DOHH2 (cell line): ENCODE measurements at regions not wholly inside any gene's neighbourhood (a gene's known extent, or its start where the extent isn't known, plus 50 kb on each side); places are given as distances from the start of the nearest gene placed in this dataset.

ENCODE experiments used
- H3F3A ChIP-seq: fragments of 200-600 bp; sonication (generic), shearing (Covaris generic); 2 replicates; pipeline ENCODE4 v1.6.0; 2016; ENCODE audit warnings: antibody characterized with exemption, mild to moderate bottlenecking; ENCODE audit not compliant: control insufficient read depth, insufficient read depth
- H3K27ac ChIP-seq: fragments of 200-600 bp; sonication (generic); 2 replicates; pipeline ENCODE4 v1.5.1; 2014; ENCODE audit warnings: low read depth, mild to moderate bottlenecking, low read length, moderate library complexity
- H3K27me3 ChIP-seq: fragments of 200-600 bp; sonication (generic); 2 replicates; pipeline ENCODE4 v1.6.1; 2014; ENCODE audit warnings: mild to moderate bottlenecking, low read length, mixed read lengths; ENCODE audit not compliant: control insufficient read depth
- H3K36me3 ChIP-seq: fragments of 200-600 bp; sonication (generic); 2 replicates; pipeline ENCODE4 v1.6.1; 2014; ENCODE audit warnings: mild to moderate bottlenecking, low read length, moderate library complexity, mixed read lengths; ENCODE audit not compliant: control insufficient read depth
- H3K4me1 ChIP-seq: fragments of 200-600 bp; sonication (generic); 2 replicates; pipeline ENCODE4 v1.6.1; 2014; ENCODE audit warnings: mild to moderate bottlenecking, low read length, mixed read lengths; ENCODE audit not compliant: control insufficient read depth
- H3K4me2 ChIP-seq: fragments of 200-600 bp; sonication (generic); 2 replicates; pipeline ENCODE4 v1.6.0; 2014; ENCODE audit warnings: mild to moderate bottlenecking, low read length, moderate library complexity
- H3K4me3 ChIP-seq: fragments of 200-600 bp; sonication (generic); 2 replicates; pipeline ENCODE4 v1.5.1; 2014; ENCODE audit warnings: mild to moderate bottlenecking, low read length, mixed read lengths
- H3K79me2 ChIP-seq: fragments of 200-600 bp; sonication (generic); 2 replicates; pipeline ENCODE4 v1.6.1; 2014; ENCODE audit warnings: mild to moderate bottlenecking, low read length, mixed read lengths; ENCODE audit not compliant: control insufficient read depth
- H3K9me2 ChIP-seq: fragments of 200-600 bp; sonication (generic); replicated peaks from 2 replicates; pipeline ENCODE4 v1.6.1; 2014; ENCODE audit warnings: mild to moderate bottlenecking, low read length, mixed read lengths; ENCODE audit not compliant: control insufficient read depth
- H3K9me3 ChIP-seq: fragments of 200-600 bp; sonication (generic); 2 replicates; pipeline ENCODE4 v1.6.1; 2014; ENCODE audit warnings: antibody characterized with exemption, low read length, mixed read lengths; ENCODE audit not compliant: control insufficient read depth, insufficient read depth
- H4K20me1 ChIP-seq: fragments of 200-600 bp; sonication (generic); 2 replicates; pipeline ENCODE4 v1.6.0; 2014; ENCODE audit warnings: low read depth, mild to moderate bottlenecking, antibody characterized with exemption, low read length, moderate library complexity; ENCODE audit not compliant: control insufficient read depth, insufficient read depth
- EZH2phosphoT487 ChIP-seq: fragments of 200-600 bp; sonication (generic); IDR thresholded peaks from 2 replicates; pipeline ENCODE4 v1.6.1; 2017; ENCODE audit warnings: borderline replicate concordance, mild to moderate bottlenecking, antibody characterized with exemption, low read length, moderate library complexity, mixed read lengths
- TF ChIP-seq, protein P1 (sequence below): fragments of 200-600 bp; sonication (generic); IDR thresholded peaks from one replicate; pipeline ENCODE4 v1.5.1; 2014; ENCODE audit warnings: antibody characterized with exemption, mild to moderate bottlenecking, low read depth, low read length; ENCODE audit not compliant: poor library complexity, severe bottlenecking

GRCh38 chr2:106280722-106281446 is 86.8 kb upstream of the UXS1 start:
- Histone ChIP-seq H3K4me3 (no peak overlapping the region), H3K79me2 (no peaks in the 10 kb centered on the region), H3K9me3 (no peaks in the 10 kb centered on the region), H3K27ac (no peak overlapping the region), H3K36me3 (no peaks in the 10 kb centered on the region), H3K4me1 (no peaks in the 10 kb centered on the region), H3K4me2 (no peak overlapping the region), H3F3A (no peaks in the 10 kb centered on the region), H3K9me2 (no peaks in the 10 kb centered on the region), H4K20me1 (no peaks in the 10 kb centered on the region), H3K27me3 (no peaks in the 10 kb centered on the region)
- TF ChIP-seq, protein P1, sequence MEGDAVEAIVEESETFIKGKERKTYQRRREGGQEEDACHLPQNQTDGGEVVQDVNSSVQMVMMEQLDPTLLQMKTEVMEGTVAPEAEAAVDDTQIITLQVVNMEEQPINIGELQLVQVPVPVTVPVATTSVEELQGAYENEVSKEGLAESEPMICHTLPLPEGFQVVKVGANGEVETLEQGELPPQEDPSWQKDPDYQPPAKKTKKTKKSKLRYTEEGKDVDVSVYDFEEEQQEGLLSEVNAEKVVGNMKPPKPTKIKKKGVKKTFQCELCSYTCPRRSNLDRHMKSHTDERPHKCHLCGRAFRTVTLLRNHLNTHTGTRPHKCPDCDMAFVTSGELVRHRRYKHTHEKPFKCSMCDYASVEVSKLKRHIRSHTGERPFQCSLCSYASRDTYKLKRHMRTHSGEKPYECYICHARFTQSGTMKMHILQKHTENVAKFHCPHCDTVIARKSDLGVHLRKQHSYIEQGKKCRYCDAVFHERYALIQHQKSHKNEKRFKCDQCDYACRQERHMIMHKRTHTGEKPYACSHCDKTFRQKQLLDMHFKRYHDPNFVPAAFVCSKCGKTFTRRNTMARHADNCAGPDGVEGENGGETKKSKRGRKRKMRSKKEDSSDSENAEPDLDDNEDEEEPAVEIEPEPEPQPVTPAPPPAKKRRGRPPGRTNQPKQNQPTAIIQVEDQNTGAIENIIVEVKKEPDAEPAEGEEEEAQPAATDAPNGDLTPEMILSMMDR = no peak
- TF ChIP-seq EZH2phosphoT487 = no peak

GRCh38 chr2:106280224-106280623 is 86.1 kb upstream of the UXS1 start:
- no peak overlapping the region for H3K27ac ChIP-seq
- no peaks in the 10 kb centered on the region for H3K9me2 ChIP-seq
- H3K9me3 ChIP-seq = no peaks in the 10 kb centered on the region
- H3K4me1 ChIP-seq = no peaks in the 10 kb centered on the region
- H4K20me1 ChIP-seq = no peaks in the 10 kb centered on the region
- no peak overlapping the region for H3K4me2 ChIP-seq
- no peaks in the 10 kb centered on the region for H3F3A ChIP-seq
- no peaks in the 10 kb centered on the region for H3K36me3 ChIP-seq
- no peaks in the 10 kb centered on the region for H3K27me3 ChIP-seq
- TF ChIP-seq EZH2phosphoT487 = no peak
- H3K4me3 ChIP-seq = no peak overlapping the region
- no peaks in the 10 kb centered on the region for H3K79me2 ChIP-seq

GRCh38 chr2:106278112-106278876 is 84.2 kb upstream of the UXS1 start:
- H3K4me3 ChIP-seq = no peak overlapping the region
- H3K9me3 ChIP-seq = no peaks in the 10 kb centered on the region
- no peaks in the 10 kb centered on the region for H3K9me2 ChIP-seq
- no peaks in the 10 kb centered on the region for H4K20me1 ChIP-seq
- H3K36me3 ChIP-seq = no peaks in the 10 kb centered on the region
- TF ChIP-seq EZH2phosphoT487 = no peak
- TF ChIP-seq, protein P1 = no peak
- H3K4me2 ChIP-seq = no peak overlapping the region
- H3K4me1 ChIP-seq = no peaks in the 10 kb centered on the region
- H3K27ac ChIP-seq = no peak overlapping the region
- no peaks in the 10 kb centered on the region for H3F3A ChIP-seq
- H3K79me2 ChIP-seq = no peaks in the 10 kb centered on the region
- no peaks in the 10 kb centered on the region for H3K27me3 ChIP-seq

GRCh38 chr2:106277426-106277825 is 83.3 kb upstream of the UXS1 start:
- no peak overlapping the region for H3K27ac ChIP-seq
- no peaks in the 10 kb centered on the region for H3K9me2 ChIP-seq
- H3K27me3 ChIP-seq = no peaks in the 10 kb centered on the region
- no peaks in the 10 kb centered on the region for H4K20me1 ChIP-seq
- no peaks in the 10 kb centered on the region for H3K4me1 ChIP-seq
- no peaks in the 10 kb centered on the region for H3K36me3 ChIP-seq
- TF ChIP-seq, protein P1 = no peak
- no peak for TF ChIP-seq EZH2phosphoT487
- no peak overlapping the region for H3K4me3 ChIP-seq
- no peaks in the 10 kb centered on the region for H3K9me3 ChIP-seq
- no peaks in the 10 kb centered on the region for H3F3A ChIP-seq
- no peaks in the 10 kb centered on the region for H3K79me2 ChIP-seq
- no peak overlapping the region for H3K4me2 ChIP-seq
